GM20000 (cell line): ENCODE measurements at regions not wholly inside any gene's neighbourhood (a gene's known extent, or its start where the extent isn't known, plus 50 kb on each side); places are given as distances from the start of the nearest gene placed in this dataset.

ENCODE experiments used
- DNase-seq: peaks from one replicate; pipeline ENCODE4 v3.0.0; 2012; ENCODE audit warnings: low spot score
- TF ChIP-seq, protein P1 (sequence below): IDR thresholded peaks from 2 replicates; pipeline ENCODE4 v1.5.1; 2012; ENCODE audit warnings: mild to moderate bottlenecking, control low read depth; ENCODE audit errors: extremely low read depth, missing control alignments

- DNase-seq, result no peak
- TF ChIP-seq, protein P1, sequence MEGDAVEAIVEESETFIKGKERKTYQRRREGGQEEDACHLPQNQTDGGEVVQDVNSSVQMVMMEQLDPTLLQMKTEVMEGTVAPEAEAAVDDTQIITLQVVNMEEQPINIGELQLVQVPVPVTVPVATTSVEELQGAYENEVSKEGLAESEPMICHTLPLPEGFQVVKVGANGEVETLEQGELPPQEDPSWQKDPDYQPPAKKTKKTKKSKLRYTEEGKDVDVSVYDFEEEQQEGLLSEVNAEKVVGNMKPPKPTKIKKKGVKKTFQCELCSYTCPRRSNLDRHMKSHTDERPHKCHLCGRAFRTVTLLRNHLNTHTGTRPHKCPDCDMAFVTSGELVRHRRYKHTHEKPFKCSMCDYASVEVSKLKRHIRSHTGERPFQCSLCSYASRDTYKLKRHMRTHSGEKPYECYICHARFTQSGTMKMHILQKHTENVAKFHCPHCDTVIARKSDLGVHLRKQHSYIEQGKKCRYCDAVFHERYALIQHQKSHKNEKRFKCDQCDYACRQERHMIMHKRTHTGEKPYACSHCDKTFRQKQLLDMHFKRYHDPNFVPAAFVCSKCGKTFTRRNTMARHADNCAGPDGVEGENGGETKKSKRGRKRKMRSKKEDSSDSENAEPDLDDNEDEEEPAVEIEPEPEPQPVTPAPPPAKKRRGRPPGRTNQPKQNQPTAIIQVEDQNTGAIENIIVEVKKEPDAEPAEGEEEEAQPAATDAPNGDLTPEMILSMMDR, result no peak
These were observed 392.5 kb downstream of the KLF12 start for GRCh38 chr13:73741742-73742141.

GRCh38 chr13:73741111-73741510, 393.1 kb downstream of the KLF12 start:
- TF ChIP-seq, protein P1, result no peak
- no peak for DNase-seq

DNA sequence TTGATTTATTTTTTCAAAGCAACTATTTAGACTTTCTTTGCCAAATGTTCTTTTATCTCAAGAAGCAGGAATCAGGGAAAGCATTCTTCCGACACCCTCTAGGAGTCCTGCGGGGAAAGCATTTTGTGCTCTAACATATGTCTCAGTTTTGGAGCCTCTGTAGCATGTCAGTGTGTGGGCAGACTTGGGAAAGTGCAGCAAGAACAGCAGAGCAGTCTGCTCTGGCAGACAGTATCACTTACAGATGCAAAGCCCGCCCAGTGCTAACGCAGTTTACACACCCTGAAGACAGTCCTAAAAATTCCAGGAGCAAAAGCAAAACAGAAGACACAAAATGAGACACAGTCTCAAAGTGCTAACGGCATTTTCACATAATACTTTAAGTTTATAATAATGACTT, 393.5 kb downstream of the KLF12 start:
- DNase-seq, result no peak
- TF ChIP-seq, protein P1, result no peak

- TF ChIP-seq, protein P1, result no peak
- no peak for DNase-seq
These were observed 394.8 kb downstream of the KLF12 start for GRCh38 chr13:73739394-73739793.

- no peak for DNase-seq
- TF ChIP-seq, protein P1, result no peak
These were observed 395.6 kb downstream of the KLF12 start for GRCh38 chr13:73738626-73739025.

GRCh38 chr13:73737214-73737613, 397.0 kb downstream of the KLF12 start:
- DNase-seq, result no peak
- TF ChIP-seq, protein P1, result no peak

DNA sequence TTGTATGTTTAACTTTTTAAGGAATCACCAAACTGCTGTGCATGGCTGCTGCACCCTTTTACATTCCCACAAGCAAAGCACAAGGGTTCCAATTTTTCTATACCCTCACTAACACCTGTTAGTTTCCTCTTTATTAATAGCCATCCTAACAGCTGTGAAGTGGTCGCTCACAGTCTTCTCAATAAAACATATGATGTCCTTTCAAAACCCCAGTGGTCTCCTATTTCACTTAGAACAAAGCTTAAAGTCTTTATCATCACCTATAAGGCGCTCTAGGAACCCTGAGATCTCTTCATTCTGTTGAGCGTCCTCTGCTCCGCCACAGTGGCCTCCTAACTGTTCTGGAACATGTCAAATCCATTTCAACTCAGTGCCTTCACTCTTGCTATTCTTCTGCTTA, 400.5 kb downstream of the KLF12 start:
- no peak for DNase-seq
- TF ChIP-seq, protein P1, result no peak
